ENCODE measurements at regions not wholly inside any gene's neighbourhood (a gene's known extent, or its start where the extent isn't known, plus 50 kb on each side); places are given as distances from the start of the nearest gene placed in this dataset.
"Not testable (repeated sequence)": the region's sequence is repeated elsewhere in the genome, so short reads cannot be mapped to it uniquely, and the experiment has no call there.

GRCh38 chr22:48919851-48920589 is 907.7 kb downstream of the BRD1 start:
- TF ChIP-seq POLR2A (IDR thresholded peaks at IDR 0.05), result no peak
- TF ChIP-seq, protein P1, sequence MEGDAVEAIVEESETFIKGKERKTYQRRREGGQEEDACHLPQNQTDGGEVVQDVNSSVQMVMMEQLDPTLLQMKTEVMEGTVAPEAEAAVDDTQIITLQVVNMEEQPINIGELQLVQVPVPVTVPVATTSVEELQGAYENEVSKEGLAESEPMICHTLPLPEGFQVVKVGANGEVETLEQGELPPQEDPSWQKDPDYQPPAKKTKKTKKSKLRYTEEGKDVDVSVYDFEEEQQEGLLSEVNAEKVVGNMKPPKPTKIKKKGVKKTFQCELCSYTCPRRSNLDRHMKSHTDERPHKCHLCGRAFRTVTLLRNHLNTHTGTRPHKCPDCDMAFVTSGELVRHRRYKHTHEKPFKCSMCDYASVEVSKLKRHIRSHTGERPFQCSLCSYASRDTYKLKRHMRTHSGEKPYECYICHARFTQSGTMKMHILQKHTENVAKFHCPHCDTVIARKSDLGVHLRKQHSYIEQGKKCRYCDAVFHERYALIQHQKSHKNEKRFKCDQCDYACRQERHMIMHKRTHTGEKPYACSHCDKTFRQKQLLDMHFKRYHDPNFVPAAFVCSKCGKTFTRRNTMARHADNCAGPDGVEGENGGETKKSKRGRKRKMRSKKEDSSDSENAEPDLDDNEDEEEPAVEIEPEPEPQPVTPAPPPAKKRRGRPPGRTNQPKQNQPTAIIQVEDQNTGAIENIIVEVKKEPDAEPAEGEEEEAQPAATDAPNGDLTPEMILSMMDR (IDR thresholded peaks at IDR 0.05), result no peak
- peak in 1 of 7 donors; percentile 23 for DNase-seq
- Histone ChIP-seq H3K36me3 (replicated peaks in 1 of 2) (no peaks in the 10 kb centered on the region), H3K27me3 (peaks cover 6% of the 10 kb centered on the region), H3K27ac (no peak overlapping the region), H3K4me3 (no peak overlapping the region), H3K9me3 (replicated peaks in 1 of 3) (no peaks in the 10 kb centered on the region), H3K4me1 (replicated peaks in 1 of 2) (no peaks in the 10 kb centered on the region)
- 61 to 72% (median 66%) methylated on average over 9 to 17 of the region's 17 CpGs for WGBS, 4 donors
- intact Hi-C loops (cut with DNase I), result no loop called here

DNA sequence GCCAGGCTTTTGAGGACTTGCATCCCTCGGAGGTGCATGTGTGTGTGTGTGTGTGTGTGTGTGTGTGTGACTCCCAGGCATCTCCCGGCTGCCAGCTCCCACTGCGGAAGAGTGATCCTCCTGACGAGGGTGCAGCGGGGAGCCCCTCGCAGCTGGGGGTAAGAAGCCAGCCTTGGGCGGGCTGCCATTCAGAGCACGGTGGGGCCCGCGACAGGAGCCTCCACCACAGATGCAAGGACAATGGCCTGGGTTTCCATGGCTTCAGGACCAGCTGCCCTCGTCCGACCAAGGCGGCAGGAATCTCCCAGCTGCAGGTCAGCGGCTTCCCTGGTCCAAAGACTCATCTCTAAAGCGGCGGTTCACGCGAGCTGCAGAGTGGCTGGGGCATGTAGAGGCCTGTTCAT is 908.5 kb downstream of the BRD1 start:
- no peaks in the 10 kb centered on the region for H3K9me3 ChIP-seq (replicated peaks in 1 of 3)
- peaks cover 6% of the 10 kb centered on the region for H3K27me3 ChIP-seq
- 70 to 100% (median 79%) methylated on average over 2 to 18 of the region's 18 CpGs for WGBS, 4 donors
- H3K4me1 ChIP-seq (replicated peaks in 1 of 2), result no peaks in the 10 kb centered on the region
- DNase-seq, result peak in 1 of 7 donors; percentile 27
- intact Hi-C loops (cut with DNase I), result no loop called here
- no peak overlapping the region for H3K27ac ChIP-seq
- TF ChIP-seq, protein P1 (IDR thresholded peaks at IDR 0.05), result no peak
- no peak for TF ChIP-seq POLR2A (IDR thresholded peaks at IDR 0.05)
- H3K36me3 ChIP-seq (replicated peaks in 1 of 2), result no peaks in the 10 kb centered on the region
- H3K4me3 ChIP-seq, result no peak overlapping the region

- intact Hi-C loops (cut with DNase I), result no loop called here
- Histone ChIP-seq H3K9me3 (replicated peaks in 1 of 3) (no peaks in the 10 kb centered on the region), H3K27me3 (peaks cover 6% of the 10 kb centered on the region), H3K36me3 (replicated peaks in 1 of 2) (no peaks in the 10 kb centered on the region), H3K4me3 (no peak overlapping the region), H3K27ac (no peak overlapping the region), H3K4me1 (replicated peaks in 1 of 2) (no peaks in the 10 kb centered on the region)
- whole genome bisulfite sequencing, 4 donors, result 65 to 71% (median 70%) methylated on average over 5 to 7 of the region's 7 CpGs
- TF ChIP-seq, protein P1 (IDR thresholded peaks at IDR 0.05), result no peak
- TF ChIP-seq POLR2A (IDR thresholded peaks at IDR 0.05), result no peak
- DNase-seq, result peak in 1 of 7 donors; percentile 6
Measured at GRCh38 chr22:48918585-48919186, 909.0 kb downstream of the BRD1 start.

DNA sequence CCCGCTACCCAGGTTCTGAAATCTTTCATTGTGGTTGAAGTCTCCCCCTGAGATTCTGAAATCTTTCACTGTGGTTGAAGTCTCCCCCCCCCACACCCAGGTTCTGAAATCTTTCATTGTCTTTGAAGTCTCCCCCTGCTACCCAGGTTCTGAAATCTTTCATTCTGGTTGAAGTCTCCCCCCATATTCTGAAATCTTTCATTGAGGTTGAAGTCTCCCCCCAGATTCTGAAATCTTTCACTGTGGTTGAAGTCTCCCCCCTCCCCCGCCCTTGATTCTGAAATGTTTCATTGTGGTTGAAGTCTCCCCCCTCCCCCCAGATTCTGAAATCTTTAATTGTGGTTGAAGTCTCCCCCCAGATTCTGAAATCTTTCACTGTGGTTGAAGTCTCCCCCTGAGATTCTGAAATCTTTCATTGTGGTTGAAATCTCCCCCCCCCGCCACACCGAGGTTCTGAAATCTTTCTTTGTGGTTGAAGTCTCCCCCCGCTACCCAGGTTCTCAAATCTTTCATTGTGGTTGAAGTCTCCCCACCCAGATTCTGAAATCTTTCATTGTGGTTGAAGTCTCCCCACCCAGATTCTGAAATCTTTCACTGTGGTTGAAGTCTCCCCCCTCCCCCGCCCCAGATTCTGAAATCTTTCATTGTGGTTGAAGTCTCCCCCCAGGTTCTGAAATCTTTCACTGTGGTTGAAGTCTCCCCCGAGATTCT is 915.2 kb downstream of the BRD1 start:
- intact Hi-C loops (cut with DNase I); H3K27ac ChIP-seq; DNase-seq; H3K9me3 ChIP-seq (replicated peaks in 1 of 3); H3K4me3 ChIP-seq; H3K36me3 ChIP-seq (replicated peaks in 1 of 2); H3K4me1 ChIP-seq (replicated peaks in 1 of 2): not testable (repeated sequence)
- peaks cover 11% of the 10 kb centered on the region for H3K27me3 ChIP-seq
- 62 to 70% (median 67%) methylated on average over 7 of the region's 7 CpGs for WGBS, 4 donors

GRCh38 chr22:48911647-48912046 is 916.0 kb downstream of the BRD1 start:
- H3K36me3 ChIP-seq (replicated peaks in 1 of 2); intact Hi-C loops (cut with DNase I); H3K9me3 ChIP-seq (replicated peaks in 1 of 3); DNase-seq; H3K27me3 ChIP-seq; H3K27ac ChIP-seq; H3K4me1 ChIP-seq (replicated peaks in 1 of 2); H3K4me3 ChIP-seq: not testable (repeated sequence)
- 67 to 84% (median 77%) methylated on average over 4 of the region's 5 CpGs for WGBS, 4 donors

- H3K4me3 ChIP-seq; intact Hi-C loops (cut with DNase I); H3K27me3 ChIP-seq; H3K9me3 ChIP-seq (replicated peaks in 1 of 3); DNase-seq; H3K36me3 ChIP-seq (replicated peaks in 1 of 2); H3K27ac ChIP-seq; H3K4me1 ChIP-seq (replicated peaks in 1 of 2): not testable (repeated sequence)
- 74 to 92% (median 86%) methylated on average over 1 to 3 of the region's 4 CpGs for WGBS, 4 donors
Measured at GRCh38 chr22:48911067-48911466, 916.6 kb downstream of the BRD1 start.

Measured in adrenal gland (tissue), 9 donors.